HL-60 (cell line): ENCODE measurements at regions not wholly inside any gene's neighbourhood (a gene's known extent, or its start where the extent isn't known, plus 50 kb on each side); places are given as distances from the start of the nearest gene placed in this dataset.

ENCODE experiments used
- DNase-seq, 2 experiments: peaks; one replicate each; pipeline ENCODE4 v3.0.0-alpha.2; 2010 to 2020; ENCODE audit warnings: low read depth in 1 of 2, low spot score in 1 of 2
- H3K27ac ChIP-seq: fragments of 250-450 bp; sonication (Bioruptor Pico); replicated peaks from 2 replicates; pipeline ENCODE4 v1.5.1; 2020; ENCODE audit warnings: mild to moderate bottlenecking, moderate library complexity
- H3K27me3 ChIP-seq: fragments of 250-450 bp; sonication (Bioruptor Pico); 2 replicates; pipeline ENCODE4 v1.5.1; 2021; ENCODE audit warnings: mild to moderate bottlenecking, moderate library complexity; ENCODE audit not compliant: insufficient read depth, poor library complexity, severe bottlenecking
- H3K4me3 ChIP-seq: replicated peaks from 2 replicates; pipeline ENCODE4 v1.5.1; 2011; ENCODE audit warnings: mild to moderate bottlenecking, control low read depth, low read length; ENCODE audit not compliant: insufficient read depth
- CTCF ChIP-seq: IDR thresholded peaks from one replicate; pipeline ENCODE4 v1.5.1; 2011; ENCODE audit warnings: low read length, control low read depth, inconsistent platforms; ENCODE audit not compliant: insufficient read depth
- GABPA ChIP-seq: IDR thresholded peaks from 2 replicates; pipeline ENCODE4 v1.6.1; 2012; ENCODE audit warnings: low read depth
- POLR2AphosphoS5 ChIP-seq: IDR thresholded peaks from 2 replicates; pipeline ENCODE4 v1.6.1; 2012; ENCODE audit warnings: low read depth
- SPI1 ChIP-seq: IDR thresholded peaks from 2 replicates; pipeline ENCODE4 v1.6.1; 2012; ENCODE audit warnings: low read depth, mild to moderate bottlenecking, borderline replicate concordance
- TF ChIP-seq, protein P1 (sequence below): IDR thresholded peaks from 2 replicates; pipeline ENCODE4 v1.6.1; 2012; ENCODE audit warnings: low read depth; ENCODE audit not compliant: insufficient replicate concordance

GRCh38 chr5:35478856-35479682, 138.6 kb upstream of the SPEF2 start:
- TF ChIP-seq SPI1 (no peak), GABPA (no peak)
- TF ChIP-seq, protein P1, sequence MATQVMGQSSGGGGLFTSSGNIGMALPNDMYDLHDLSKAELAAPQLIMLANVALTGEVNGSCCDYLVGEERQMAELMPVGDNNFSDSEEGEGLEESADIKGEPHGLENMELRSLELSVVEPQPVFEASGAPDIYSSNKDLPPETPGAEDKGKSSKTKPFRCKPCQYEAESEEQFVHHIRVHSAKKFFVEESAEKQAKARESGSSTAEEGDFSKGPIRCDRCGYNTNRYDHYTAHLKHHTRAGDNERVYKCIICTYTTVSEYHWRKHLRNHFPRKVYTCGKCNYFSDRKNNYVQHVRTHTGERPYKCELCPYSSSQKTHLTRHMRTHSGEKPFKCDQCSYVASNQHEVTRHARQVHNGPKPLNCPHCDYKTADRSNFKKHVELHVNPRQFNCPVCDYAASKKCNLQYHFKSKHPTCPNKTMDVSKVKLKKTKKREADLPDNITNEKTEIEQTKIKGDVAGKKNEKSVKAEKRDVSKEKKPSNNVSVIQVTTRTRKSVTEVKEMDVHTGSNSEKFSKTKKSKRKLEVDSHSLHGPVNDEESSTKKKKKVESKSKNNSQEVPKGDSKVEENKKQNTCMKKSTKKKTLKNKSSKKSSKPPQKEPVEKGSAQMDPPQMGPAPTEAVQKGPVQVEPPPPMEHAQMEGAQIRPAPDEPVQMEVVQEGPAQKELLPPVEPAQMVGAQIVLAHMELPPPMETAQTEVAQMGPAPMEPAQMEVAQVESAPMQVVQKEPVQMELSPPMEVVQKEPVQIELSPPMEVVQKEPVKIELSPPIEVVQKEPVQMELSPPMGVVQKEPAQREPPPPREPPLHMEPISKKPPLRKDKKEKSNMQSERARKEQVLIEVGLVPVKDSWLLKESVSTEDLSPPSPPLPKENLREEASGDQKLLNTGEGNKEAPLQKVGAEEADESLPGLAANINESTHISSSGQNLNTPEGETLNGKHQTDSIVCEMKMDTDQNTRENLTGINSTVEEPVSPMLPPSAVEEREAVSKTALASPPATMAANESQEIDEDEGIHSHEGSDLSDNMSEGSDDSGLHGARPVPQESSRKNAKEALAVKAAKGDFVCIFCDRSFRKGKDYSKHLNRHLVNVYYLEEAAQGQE, result no peak
- DNase-seq, result peak in 1 of 2 experiments; percentile 23
- no peak overlapping the region for H3K4me3 ChIP-seq
- H3K27ac ChIP-seq, result peak overlapping the region; percentile 92
- no peaks in the 10 kb centered on the region for H3K27me3 ChIP-seq

DNA sequence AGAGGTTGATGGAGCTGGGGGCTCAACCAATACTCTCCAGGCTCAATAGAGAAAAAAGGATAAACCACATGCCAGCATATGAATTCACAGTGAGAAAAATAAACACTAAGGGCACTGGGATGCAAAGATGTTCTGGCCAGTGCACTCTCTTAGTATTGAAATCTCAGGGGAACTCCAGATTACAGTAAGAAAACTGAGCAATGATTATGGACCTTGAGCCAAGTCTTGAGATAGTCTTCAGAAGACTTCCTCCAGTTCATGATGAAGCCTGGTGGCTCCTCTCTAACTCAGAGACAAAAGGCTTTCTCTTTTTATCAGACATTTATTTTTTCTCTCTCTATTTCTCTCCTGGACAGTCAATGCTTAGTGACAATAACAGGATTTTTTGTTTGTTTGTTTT, 139.8 kb upstream of the SPEF2 start:
- DNase-seq, result no peak
- Histone ChIP-seq H3K27ac (peak overlapping the region; percentile 92), H3K4me3 (no peak overlapping the region), H3K27me3 (no peaks in the 10 kb centered on the region)
- TF ChIP-seq CTCF (no peak), POLR2AphosphoS5 (no peak), SPI1 (no peak), GABPA (no peak)
- TF ChIP-seq, protein P1, result no peak

DNA sequence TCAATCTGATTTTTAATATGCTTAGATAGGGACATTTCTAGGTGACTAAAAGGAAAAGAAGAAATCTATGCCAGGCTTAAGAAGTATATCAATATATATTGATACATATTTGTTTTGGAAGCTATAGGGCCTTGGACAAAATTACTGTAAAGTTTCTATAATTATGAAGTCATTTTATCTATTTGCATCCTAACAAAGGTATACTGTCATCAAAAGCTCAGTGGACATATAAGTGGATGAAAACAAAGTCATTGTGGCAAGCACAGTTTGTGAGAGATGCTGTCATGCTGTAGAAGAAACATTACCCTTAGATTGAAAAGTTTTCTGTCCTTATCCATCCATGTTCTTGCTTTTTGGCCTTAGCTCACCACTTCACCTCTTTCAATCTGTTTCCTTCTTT, 140.3 kb upstream of the SPEF2 start:
- Histone ChIP-seq H3K27me3 (no peaks in the 10 kb centered on the region), H3K4me3 (no peak overlapping the region), H3K27ac (peak overlapping the region; percentile 92)
- DNase-seq, result no peak
- no peak for TF ChIP-seq GABPA
- TF ChIP-seq, protein P1, result no peak
- no peak for TF ChIP-seq SPI1
- no peak for TF ChIP-seq CTCF
- TF ChIP-seq POLR2AphosphoS5, result no peak
